Loucy (cell line): ENCODE measurements at regions not wholly inside any gene's neighbourhood (a gene's known extent, or its start where the extent isn't known, plus 50 kb on each side); places are given as distances from the start of the nearest gene placed in this dataset.

Source experiments
- H2AFZ ChIP-seq: fragments of 200-600 bp; sonication (generic); 2 replicates; pipeline ENCODE4 v1.6.0; 2016; ENCODE audit warnings: antibody characterized with exemption, mild to moderate bottlenecking, low read length, moderate library complexity
- H3F3A ChIP-seq: fragments of 200-600 bp; 2 replicates; pipeline ENCODE4 v1.6.0; 2016; ENCODE audit warnings: antibody characterized with exemption, low read depth, mild to moderate bottlenecking
- H3K27me3 ChIP-seq: fragments of 200-600 bp; sonication (generic); 2 replicates; pipeline ENCODE4 v1.6.1; 2014; ENCODE audit warnings: low read length, mild to moderate bottlenecking; ENCODE audit not compliant: insufficient read depth, poor library complexity, severe bottlenecking
- H3K36me3 ChIP-seq: fragments of 200-600 bp; sonication (generic); 2 replicates; pipeline ENCODE4 v1.6.1; 2016; ENCODE audit warnings: low read length; ENCODE audit not compliant: insufficient read depth
- H3K4me1 ChIP-seq: fragments of 200-600 bp; sonication (generic); 2 replicates; pipeline ENCODE4 v1.5.1; 2014; ENCODE audit warnings: low read length, mild to moderate bottlenecking; ENCODE audit not compliant: insufficient read depth, poor library complexity, severe bottlenecking
- H3K4me2 ChIP-seq: fragments of 200-600 bp; sonication (generic); 2 replicates; pipeline ENCODE4 v1.6.0; 2014; ENCODE audit warnings: antibody characterized with exemption, low read length, low read depth, mild to moderate bottlenecking; ENCODE audit not compliant: poor library complexity, severe bottlenecking
- H3K4me3 ChIP-seq: fragments of 200-600 bp; sonication (generic); 2 replicates; pipeline ENCODE4 v1.5.1; 2014; ENCODE audit warnings: low read length, mild to moderate bottlenecking, mixed read lengths; ENCODE audit not compliant: poor library complexity, severe bottlenecking
- H3K79me2 ChIP-seq: fragments of 200-600 bp; sonication (generic); 2 replicates; pipeline ENCODE4 v1.6.1; 2014; ENCODE audit warnings: low read length; ENCODE audit not compliant: insufficient read depth
- H3K9ac ChIP-seq: fragments of 200-600 bp; sonication (generic); 2 replicates; pipeline ENCODE4 v1.6.0; 2014; ENCODE audit warnings: mild to moderate bottlenecking, low read depth, low read length, moderate library complexity; ENCODE audit not compliant: poor library complexity, severe bottlenecking
- H3K9me2 ChIP-seq: fragments of 200-600 bp; sonication (generic); replicated peaks from 2 replicates; pipeline ENCODE4 v1.6.1; 2016; ENCODE audit warnings: low read depth, low read length, mixed read lengths
- H3K9me3 ChIP-seq: fragments of 200-600 bp; sonication (generic); 2 replicates; pipeline ENCODE4 v1.6.1; 2014; ENCODE audit warnings: mild to moderate bottlenecking, antibody characterized with exemption, low read length, low read depth; ENCODE audit not compliant: insufficient read depth
- H4K20me1 ChIP-seq: fragments of 200-600 bp; sonication (generic); 2 replicates; pipeline ENCODE4 v1.6.0; 2014; ENCODE audit warnings: antibody characterized with exemption, low read length, mild to moderate bottlenecking; ENCODE audit not compliant: insufficient read depth, poor library complexity, severe bottlenecking
- CTCF ChIP-seq: fragments of 200-600 bp; sonication (generic); conservative IDR thresholded peaks from 2 replicates; pipeline ENCODE4 v1.5.1; 2014; ENCODE audit warnings: mild to moderate bottlenecking, antibody characterized with exemption, low read length
- EZH2phosphoT487 ChIP-seq: fragments of 200-600 bp; IDR thresholded peaks from 2 replicates; pipeline ENCODE4 v1.6.1; 2018; ENCODE audit warnings: antibody characterized with exemption, mild to moderate bottlenecking, moderate library complexity, borderline replicate concordance

- no peak overlapping the region for H3K9ac ChIP-seq
- H3K9me3 ChIP-seq: no peaks in the 10 kb centered on the region
- H4K20me1 ChIP-seq: no peaks in the 10 kb centered on the region
- H3F3A ChIP-seq: no peaks in the 10 kb centered on the region
- H3K4me3 ChIP-seq: no peak overlapping the region
- no peaks in the 10 kb centered on the region for H3K27me3 ChIP-seq
- H3K79me2 ChIP-seq: no peaks in the 10 kb centered on the region
- no peak overlapping the region for H3K4me2 ChIP-seq
- no peak overlapping the region for H2AFZ ChIP-seq
- no peaks in the 10 kb centered on the region for H3K9me2 ChIP-seq
- H3K4me1 ChIP-seq: peaks cover 6% of the 10 kb centered on the region
- H3K36me3 ChIP-seq: no peaks in the 10 kb centered on the region
- no peak for TF ChIP-seq CTCF
- no peak for TF ChIP-seq EZH2phosphoT487
Measured at GRCh38 chr18:55647331-55647730, 59.3 kb upstream of the TCF4 start.

- no peaks in the 10 kb centered on the region for H3K9me2 ChIP-seq
- H3K4me1 ChIP-seq: peaks cover 6% of the 10 kb centered on the region
- no peaks in the 10 kb centered on the region for H3K27me3 ChIP-seq
- no peak overlapping the region for H2AFZ ChIP-seq
- H3K36me3 ChIP-seq: no peaks in the 10 kb centered on the region
- H3F3A ChIP-seq: no peaks in the 10 kb centered on the region
- TF ChIP-seq EZH2phosphoT487: no peak
- TF ChIP-seq CTCF: no peak
- no peaks in the 10 kb centered on the region for H3K9me3 ChIP-seq
- H3K79me2 ChIP-seq: no peaks in the 10 kb centered on the region
- no peak overlapping the region for H3K9ac ChIP-seq
- no peaks in the 10 kb centered on the region for H4K20me1 ChIP-seq
- H3K4me3 ChIP-seq: no peak overlapping the region
- H3K4me2 ChIP-seq: no peak overlapping the region
Measured at GRCh38 chr18:55642191-55642590, 54.2 kb upstream of the TCF4 start.

- no peaks in the 10 kb centered on the region for H3K79me2 ChIP-seq
- no peaks in the 10 kb centered on the region for H3K9me2 ChIP-seq
- no peak overlapping the region for H3K4me2 ChIP-seq
Measured at GRCh38 chr18:55641486-55641885, 53.5 kb upstream of the TCF4 start.

More at GRCh38 chr18:55641486-55641885, 53.5 kb upstream of the TCF4 start:
- Histone ChIP-seq H3K4me3 (no peak overlapping the region), H3K36me3 (no peaks in the 10 kb centered on the region), H3F3A (no peaks in the 10 kb centered on the region), H2AFZ (no peak overlapping the region), H3K27me3 (no peaks in the 10 kb centered on the region), H3K9ac (no peak overlapping the region), H3K4me1 (peaks cover 6% of the 10 kb centered on the region), H4K20me1 (no peaks in the 10 kb centered on the region), H3K9me3 (no peaks in the 10 kb centered on the region)
- TF ChIP-seq EZH2phosphoT487: no peak
- no peak for TF ChIP-seq CTCF
